BE2C (cell line): ENCODE measurements at regions not wholly inside any gene's neighbourhood (a gene's known extent, or its start where the extent isn't known, plus 50 kb on each side); places are given as distances from the start of the nearest gene placed in this dataset.
"Not testable (repeated sequence)": the region's sequence is repeated elsewhere in the genome, so short reads cannot be mapped to it uniquely, and the experiment has no call there.

Source experiments
- DNase-seq: peaks from one replicate; pipeline ENCODE4 v3.0.0-alpha.2; 2020
- H3K27me3 ChIP-seq: fragments of 250-450 bp; sonication (Bioruptor Pico); 2 replicates; pipeline ENCODE4 v1.5.1; 2020; ENCODE audit warnings: mild to moderate bottlenecking
- H3K36me3 ChIP-seq: fragments of 250-450 bp; sonication (Bioruptor Pico); 2 replicates; pipeline ENCODE4 v1.5.1; 2020; ENCODE audit warnings: mild to moderate bottlenecking
- H3K4me1 ChIP-seq: fragments of 250-450 bp; sonication (Bioruptor Pico); 2 replicates; pipeline ENCODE4 v1.5.1; 2020
- H3K4me3 ChIP-seq: 2 replicates; pipeline ENCODE4 v1.5.1; 2011; ENCODE audit warnings: low read depth, low read length
- H3K9me3 ChIP-seq: fragments of 250-450 bp; sonication (Bioruptor Pico); 2 replicates; pipeline ENCODE4 v1.5.1; 2020
- CTCF ChIP-seq: IDR thresholded peaks from 2 replicates; pipeline ENCODE4 v1.5.1; 2012; ENCODE audit warnings: mild to moderate bottlenecking, low read depth, low read length

GRCh38 chr6:152811785-152812184 is 61.2 kb downstream of the VIP start:
- no peaks in the 10 kb centered on the region for H3K36me3 ChIP-seq
- no peak for DNase-seq
- no peak for TF ChIP-seq CTCF
- peaks cover 17% of the 10 kb centered on the region for H3K4me1 ChIP-seq
- H3K9me3 ChIP-seq, result no peaks in the 10 kb centered on the region
- no peaks in the 10 kb centered on the region for H3K27me3 ChIP-seq
- no peak overlapping the region for H3K4me3 ChIP-seq

GRCh38 chr6:152815230-152815872 is 64.8 kb downstream of the VIP start:
- no peak for TF ChIP-seq CTCF
- DNase-seq, result peak; percentile 62
- H3K9me3 ChIP-seq, result no peaks in the 10 kb centered on the region
- H3K36me3 ChIP-seq, result no peaks in the 10 kb centered on the region
- peak overlapping the region; percentile 39 for H3K4me3 ChIP-seq
- peaks cover 17% of the 10 kb centered on the region for H3K4me1 ChIP-seq
- no peaks in the 10 kb centered on the region for H3K27me3 ChIP-seq

GRCh38 chr6:152816055-152816454 is 65.5 kb downstream of the VIP start:
- no peak for TF ChIP-seq CTCF
- Histone ChIP-seq H3K9me3 (no peaks in the 10 kb centered on the region), H3K27me3 (no peaks in the 10 kb centered on the region), H3K4me1 (peaks cover 17% of the 10 kb centered on the region), H3K36me3 (no peaks in the 10 kb centered on the region), H3K4me3 (peak overlapping the region; percentile 39)
- peak; percentile 72 for DNase-seq

- Histone ChIP-seq H3K4me3 (no peak overlapping the region), H3K27me3 (no peaks in the 10 kb centered on the region), H3K36me3 (no peaks in the 10 kb centered on the region), H3K4me1 (peaks cover 16% of the 10 kb centered on the region), H3K9me3 (no peaks in the 10 kb centered on the region)
- peak; percentile 49 for TF ChIP-seq CTCF
- DNase-seq, result no peak
These were observed 70.9 kb downstream of the VIP start for GRCh38 chr6:152821525-152821924.

- H3K9me3 ChIP-seq, result no peaks in the 10 kb centered on the region
- no peaks in the 10 kb centered on the region for H3K27me3 ChIP-seq
- H3K4me1 ChIP-seq, result peaks cover 19% of the 10 kb centered on the region
- H3K36me3 ChIP-seq, result no peaks in the 10 kb centered on the region
- TF ChIP-seq CTCF, result no peak
- no peak overlapping the region for H3K4me3 ChIP-seq
- DNase-seq, result no peak
These were observed 74.1 kb downstream of the VIP start for GRCh38 chr6:152824666-152825065.

- no peak overlapping the region for H3K4me3 ChIP-seq
- H3K9me3 ChIP-seq, result no peaks in the 10 kb centered on the region
- H3K27me3 ChIP-seq, result no peaks in the 10 kb centered on the region
- H3K4me1 ChIP-seq, result peaks cover 19% of the 10 kb centered on the region
- no peak for TF ChIP-seq CTCF
- H3K36me3 ChIP-seq, result no peaks in the 10 kb centered on the region
- peak; percentile 39 for DNase-seq
These were observed 77.8 kb downstream of the VIP start for GRCh38 chr6:152828431-152828830.

- not testable (repeated sequence) for H3K9me3 ChIP-seq, DNase-seq, H3K27me3 ChIP-seq
These were observed 83.8 kb downstream of the VIP start for GRCh38 chr6:152834366-152834765.

More at GRCh38 chr6:152834366-152834765, 83.8 kb downstream of the VIP start:
- H3K4me1 ChIP-seq, result peaks cover 12% of the 10 kb centered on the region
- not testable (repeated sequence) for H3K36me3 ChIP-seq, H3K4me3 ChIP-seq
